ENCODE measurements at regions not wholly inside any gene's neighbourhood (a gene's known extent, or its start where the extent isn't known, plus 50 kb on each side); places are given as distances from the start of the nearest gene placed in this dataset.

DNA sequence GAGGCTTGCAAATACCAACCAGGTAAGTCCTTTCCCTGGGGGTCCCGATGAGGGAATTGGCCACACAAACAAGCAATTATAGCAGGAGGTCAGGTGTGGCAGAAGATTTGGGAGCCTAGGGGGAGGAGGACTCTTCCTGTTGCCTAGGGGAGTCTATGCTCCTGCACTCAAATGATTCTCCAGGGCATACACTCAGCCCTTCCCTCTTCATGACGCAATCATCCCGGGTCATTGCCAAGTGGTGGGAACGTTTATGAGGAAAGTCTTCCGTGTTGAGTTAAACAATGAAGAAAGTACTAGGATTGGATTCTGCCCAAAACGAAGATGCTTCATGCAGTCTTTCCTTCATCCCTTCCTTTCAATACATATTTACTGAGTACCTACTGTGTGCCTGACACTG lies 186.5 kb upstream of the TSHZ2 start:
- Histone ChIP-seq H3F3A (ENCODE audit: low read length, unreplicated experiment) (no peaks in the 10 kb centered on the region), H3K27me3 (ENCODE audit: low read length) (peaks cover 13% of the 10 kb centered on the region; the same call in 1 of the 2 replicates), H3K4me1 (ENCODE audit: insufficient read depth, low read length) (no peaks in the 10 kb centered on the region), H3K9me3 (ENCODE audit: low read length) (0 out of 2 replicates have a peak, but pooled peaks cover 13% of the 10 kb centered on the region), H3K9me2 (replicated peaks; ENCODE audit: low read length) (no peaks in the 10 kb centered on the region), H3K36me3 (ENCODE audit: low read depth, low read length) (no peaks in the 10 kb centered on the region), H3K27ac (ENCODE audit: low read length) (no peak overlapping the region), H3K9ac (ENCODE audit: low read length) (no peak overlapping the region), H3K4me3 (ENCODE audit: low read length) (no peak overlapping the region), H4K20me1 (ENCODE audit: low read length) (no peaks in the 10 kb centered on the region), H3K4me2 (ENCODE audit: low read length) (no peak overlapping the region), H2AFZ (ENCODE audit: low read length) (no peak overlapping the region), H3K79me2 (ENCODE audit: low read length) (no peaks in the 10 kb centered on the region)
- ChIA-PET CTCF (no interaction called here), POLR2A (ENCODE audit: unreplicated experiment) (interaction anchor here (0.6 kb wide), 1 partner anchor 476 kb away, joined by 7 read pairs; no protein-coding TSS in a partner anchor)
- TF ChIP-seq, protein P1, sequence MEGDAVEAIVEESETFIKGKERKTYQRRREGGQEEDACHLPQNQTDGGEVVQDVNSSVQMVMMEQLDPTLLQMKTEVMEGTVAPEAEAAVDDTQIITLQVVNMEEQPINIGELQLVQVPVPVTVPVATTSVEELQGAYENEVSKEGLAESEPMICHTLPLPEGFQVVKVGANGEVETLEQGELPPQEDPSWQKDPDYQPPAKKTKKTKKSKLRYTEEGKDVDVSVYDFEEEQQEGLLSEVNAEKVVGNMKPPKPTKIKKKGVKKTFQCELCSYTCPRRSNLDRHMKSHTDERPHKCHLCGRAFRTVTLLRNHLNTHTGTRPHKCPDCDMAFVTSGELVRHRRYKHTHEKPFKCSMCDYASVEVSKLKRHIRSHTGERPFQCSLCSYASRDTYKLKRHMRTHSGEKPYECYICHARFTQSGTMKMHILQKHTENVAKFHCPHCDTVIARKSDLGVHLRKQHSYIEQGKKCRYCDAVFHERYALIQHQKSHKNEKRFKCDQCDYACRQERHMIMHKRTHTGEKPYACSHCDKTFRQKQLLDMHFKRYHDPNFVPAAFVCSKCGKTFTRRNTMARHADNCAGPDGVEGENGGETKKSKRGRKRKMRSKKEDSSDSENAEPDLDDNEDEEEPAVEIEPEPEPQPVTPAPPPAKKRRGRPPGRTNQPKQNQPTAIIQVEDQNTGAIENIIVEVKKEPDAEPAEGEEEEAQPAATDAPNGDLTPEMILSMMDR (conservative IDR thresholded peaks at IDR 0.05; ENCODE audit: low read depth, low read length) = no peak
- TF ChIP-seq EZH2phosphoT487 (IDR thresholded peaks at IDR 0.05; ENCODE audit: borderline replicate concordance, low read length) (no peak), EZH2 (IDR thresholded peaks at IDR 0.05; ENCODE audit: low read length, unreplicated experiment) (no peak)
- intact Hi-C loops (cut with micrococcal nuclease) = loop anchor here (5.0 kb wide), 1 partner anchor 143 kb away; no protein-coding TSS in a partner anchor
- ATAC-seq = no peak
- DNase-seq = no peak
- BruUV-seq (replicated peaks) = no TSS peak

DNA sequence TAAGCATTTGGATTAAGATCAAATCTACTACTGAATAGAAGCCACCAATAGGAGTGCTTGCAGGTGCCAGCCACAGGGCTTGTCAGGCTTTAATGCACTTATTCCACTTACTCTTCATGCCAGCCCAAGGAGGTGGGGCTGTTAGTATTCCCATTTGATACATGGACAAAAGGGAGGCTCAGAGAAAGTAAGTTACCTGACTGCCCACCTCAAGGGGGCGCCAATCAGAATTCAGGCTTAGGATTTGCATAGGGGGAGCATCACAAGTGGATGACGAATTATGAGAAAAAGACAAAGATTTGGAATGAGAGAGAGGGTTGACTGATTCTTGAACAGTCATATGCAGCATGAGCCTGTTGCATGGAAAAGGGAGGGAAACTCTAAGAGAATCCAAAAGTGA lies 188.4 kb upstream of the TSHZ2 start:
- POLR2A ChIA-PET (ENCODE audit: unreplicated experiment) = no interaction called here
- intact Hi-C loops (cut with micrococcal nuclease) = no loop called here
- Histone ChIP-seq H2AFZ (ENCODE audit: low read length) (no peak overlapping the region), H3K4me2 (ENCODE audit: low read length) (no peak overlapping the region), H3K9me2 (replicated peaks; ENCODE audit: low read length) (no peaks in the 10 kb centered on the region), H3F3A (ENCODE audit: low read length, unreplicated experiment) (no peaks in the 10 kb centered on the region), H3K36me3 (ENCODE audit: low read depth, low read length) (no peaks in the 10 kb centered on the region), H3K79me2 (ENCODE audit: low read length) (no peaks in the 10 kb centered on the region), H3K27ac (ENCODE audit: low read length) (no peak overlapping the region), H3K9ac (ENCODE audit: low read length) (no peak overlapping the region), H3K27me3 (ENCODE audit: low read length) (peaks cover 9% of the 10 kb centered on the region; the same call in 1 of the 2 replicates), H3K4me1 (ENCODE audit: insufficient read depth, low read length) (no peaks in the 10 kb centered on the region), H3K4me3 (ENCODE audit: low read length) (no peak overlapping the region), H3K9me3 (ENCODE audit: low read length) (0 out of 2 replicates have a peak, but pooled peaks cover 7% of the 10 kb centered on the region), H4K20me1 (ENCODE audit: low read length) (no peaks in the 10 kb centered on the region)
- DNase-seq (no peak), ATAC-seq (no peak)
- TF ChIP-seq EZH2phosphoT487 (IDR thresholded peaks at IDR 0.05; ENCODE audit: borderline replicate concordance, low read length) = no peak
- TF ChIP-seq, protein P1 (conservative IDR thresholded peaks at IDR 0.05; ENCODE audit: low read depth, low read length) = peak; percentile 53
- BruUV-seq (replicated peaks) = no TSS peak
- CTCF ChIA-PET = no interaction called here

DNA sequence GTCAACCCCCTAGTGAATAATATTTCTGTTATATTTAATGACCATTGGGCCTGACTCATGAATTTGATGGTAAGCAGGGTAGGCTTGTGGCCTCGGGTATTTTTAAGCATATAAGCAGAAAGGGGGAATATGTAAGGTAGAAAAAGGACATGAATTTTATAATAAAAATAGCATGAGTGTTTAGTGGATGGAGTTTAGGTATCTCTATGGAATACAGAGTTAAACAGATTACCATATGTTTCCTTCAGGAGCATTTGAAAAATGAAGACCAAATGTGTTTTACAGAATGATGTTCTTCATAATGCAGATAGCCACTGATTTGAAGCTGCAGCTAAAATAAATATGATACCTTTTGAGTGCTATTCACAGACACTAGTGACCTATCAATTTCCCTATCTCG lies 191.7 kb upstream of the TSHZ2 start:
- Histone ChIP-seq H3K9ac (ENCODE audit: low read length) (no peak overlapping the region), H3F3A (ENCODE audit: low read length, unreplicated experiment) (no peaks in the 10 kb centered on the region), H3K9me2 (replicated peaks; ENCODE audit: low read length) (no peaks in the 10 kb centered on the region), H3K4me1 (ENCODE audit: insufficient read depth, low read length) (no peaks in the 10 kb centered on the region), H3K9me3 (ENCODE audit: low read length) (0 out of 2 replicates have a peak, but pooled peaks cover 7% of the 10 kb centered on the region), H3K4me2 (ENCODE audit: low read length) (no peak overlapping the region), H2AFZ (ENCODE audit: low read length) (no peak overlapping the region), H3K36me3 (ENCODE audit: low read depth, low read length) (no peaks in the 10 kb centered on the region), H4K20me1 (ENCODE audit: low read length) (no peaks in the 10 kb centered on the region), H3K4me3 (ENCODE audit: low read length) (no peak overlapping the region), H3K79me2 (ENCODE audit: low read length) (no peaks in the 10 kb centered on the region), H3K27me3 (ENCODE audit: low read length) (no peaks in the 10 kb centered on the region), H3K27ac (ENCODE audit: low read length) (no peak overlapping the region)
- BruUV-seq (replicated peaks) = no TSS peak
- no peak for DNase-seq
- ChIA-PET POLR2A (ENCODE audit: unreplicated experiment) (no interaction called here), CTCF (no interaction called here)
- intact Hi-C loops (cut with micrococcal nuclease) = no loop called here
- TF ChIP-seq, protein P1 (conservative IDR thresholded peaks at IDR 0.05; ENCODE audit: low read depth, low read length) = no peak
- TF ChIP-seq EZH2 (IDR thresholded peaks at IDR 0.05; ENCODE audit: low read length, unreplicated experiment) = no peak
- TF ChIP-seq EZH2phosphoT487 (IDR thresholded peaks at IDR 0.05; ENCODE audit: borderline replicate concordance, low read length) = no peak
- ATAC-seq = no peak
